ENCODE measurements at regions not wholly inside any gene's neighbourhood (a gene's known extent, or its start where the extent isn't known, plus 50 kb on each side); places are given as distances from the start of the nearest gene placed in this dataset.

GRCh38 chr20:47968541-47969310, 183.4 kb upstream of the SULF2 start:
- TF ChIP-seq CTBP1 (IDR thresholded peaks at IDR 0.05; ENCODE audit: borderline replicate concordance) (no peak), L3MBTL2 (conservative IDR thresholded peaks at IDR 0.05) (no peak), SP1 (IDR thresholded peaks at IDR 0.05) (no peak), TARDBP (IDR thresholded peaks at IDR 0.05) (no peak), SUZ12 (IDR thresholded peaks at IDR 0.05) (no peak), BHLHE40 (IDR thresholded peaks at IDR 0.05; ENCODE audit: borderline replicate concordance) (no peak), ELF4 (IDR thresholded peaks at IDR 0.05) (no peak), FOXA1 (IDR thresholded peaks at IDR 0.05) (no peak), NFRKB (IDR thresholded peaks at IDR 0.05) (no peak), ZNF384 (IDR thresholded peaks at IDR 0.05) (no peak)

Measured in HEK293T (cell line).